RWPE2 (cell line): ENCODE measurements at regions not wholly inside any gene's neighbourhood (a gene's known extent, or its start where the extent isn't known, plus 50 kb on each side); places are given as distances from the start of the nearest gene placed in this dataset.

Experiments
- ATAC-seq: fragments of 200-7000 bp; cut with Tn5 transposase; 3 replicates; pipeline ENCODE4 v1.9.1; 2021; ENCODE audit warnings: low read depth
- DNase-seq: peaks from one replicate; pipeline ENCODE4 v3.0.0-alpha.2; 2020; ENCODE audit warnings: low spot score
- H3K27ac ChIP-seq: fragments of 450-650 bp; 2 replicates; pipeline ENCODE4 v1.5.1; 2017; ENCODE audit warnings: mild to moderate bottlenecking; ENCODE audit not compliant: poor library complexity, severe bottlenecking
- H3K27me3 ChIP-seq: fragments of 250-450 bp; sonication (Bioruptor Pico); 2 replicates; pipeline ENCODE4 v1.5.1; 2021; ENCODE audit warnings: mild to moderate bottlenecking, moderate library complexity; ENCODE audit not compliant: insufficient read depth, poor library complexity, severe bottlenecking
- H3K36me3 ChIP-seq: fragments of 250-450 bp; sonication (Bioruptor Pico); 2 replicates; pipeline ENCODE4 v1.5.1; 2020; ENCODE audit warnings: low read depth, mild to moderate bottlenecking, moderate library complexity
- H3K4me1 ChIP-seq: fragments of 250-450 bp; sonication (Bioruptor Pico); 2 replicates; pipeline ENCODE4 v1.5.1; 2021; ENCODE audit warnings: mild to moderate bottlenecking, moderate library complexity; ENCODE audit not compliant: insufficient read depth, poor library complexity, severe bottlenecking
- H3K4me3 ChIP-seq: fragments of 250-450 bp; sonication (Bioruptor Pico); 2 replicates; pipeline ENCODE4 v1.5.1; 2021; ENCODE audit warnings: mild to moderate bottlenecking, moderate library complexity; ENCODE audit not compliant: severe bottlenecking
- H3K9me3 ChIP-seq: fragments of 250-450 bp; sonication (Bioruptor Pico); 2 replicates; pipeline ENCODE4 v1.5.1; 2021; ENCODE audit warnings: mild to moderate bottlenecking, moderate library complexity; ENCODE audit not compliant: severe bottlenecking
- CTCF ChIP-seq: fragments of 450-650 bp; IDR thresholded peaks from one replicate; pipeline ENCODE4 v1.5.1; 2017; ENCODE audit warnings: mild to moderate bottlenecking, moderate library complexity; ENCODE audit not compliant: poor library complexity, severe bottlenecking

- no peak overlapping the region for H3K27ac ChIP-seq
- H3K4me1 ChIP-seq: no peaks in the 10 kb centered on the region
- DNase-seq (no peak), ATAC-seq (no peak)
- no peaks in the 10 kb centered on the region for H3K36me3 ChIP-seq
- H3K9me3 ChIP-seq: no peaks in the 10 kb centered on the region
- H3K27me3 ChIP-seq: no peaks in the 10 kb centered on the region
- H3K4me3 ChIP-seq: no peak overlapping the region
- no peak for TF ChIP-seq CTCF
Observed at GRCh38 chr2:105470979-105471378, 72.1 kb upstream of the FHL2 start.

GRCh38 chr2:105469781-105470180, 70.9 kb upstream of the FHL2 start:
- TF ChIP-seq CTCF: no peak
- ATAC-seq: no peak
- H3K27me3 ChIP-seq: no peaks in the 10 kb centered on the region
- H3K4me3 ChIP-seq: no peak overlapping the region
- no peaks in the 10 kb centered on the region for H3K36me3 ChIP-seq
- no peaks in the 10 kb centered on the region for H3K4me1 ChIP-seq
- DNase-seq: no peak
- H3K9me3 ChIP-seq: no peaks in the 10 kb centered on the region
- H3K27ac ChIP-seq: no peak overlapping the region

GRCh38 chr2:105468582-105469042, 69.8 kb upstream of the FHL2 start:
- Histone ChIP-seq H3K4me3 (no peak overlapping the region), H3K27me3 (no peaks in the 10 kb centered on the region), H3K9me3 (no peaks in the 10 kb centered on the region), H3K27ac (no peak overlapping the region), H3K4me1 (no peaks in the 10 kb centered on the region), H3K36me3 (no peaks in the 10 kb centered on the region)
- DNase-seq: no peak
- no peak for ATAC-seq
- TF ChIP-seq CTCF: no peak

- no peak overlapping the region for H3K4me3 ChIP-seq
- DNase-seq (no peak), ATAC-seq (no peak)
- H3K27me3 ChIP-seq: no peaks in the 10 kb centered on the region
- TF ChIP-seq CTCF: no peak
- H3K36me3 ChIP-seq: no peaks in the 10 kb centered on the region
- H3K4me1 ChIP-seq: no peaks in the 10 kb centered on the region
- H3K27ac ChIP-seq: no peak overlapping the region
- H3K9me3 ChIP-seq: no peaks in the 10 kb centered on the region
Observed at GRCh38 chr2:105464325-105464724, 65.5 kb upstream of the FHL2 start.

- H3K27me3 ChIP-seq: no peaks in the 10 kb centered on the region
- no peaks in the 10 kb centered on the region for H3K36me3 ChIP-seq
- DNase-seq (no peak), ATAC-seq (no peak)
- no peak overlapping the region for H3K27ac ChIP-seq
- TF ChIP-seq CTCF: no peak
- no peaks in the 10 kb centered on the region for H3K9me3 ChIP-seq
- H3K4me3 ChIP-seq: no peak overlapping the region
- peaks cover 9% of the 10 kb centered on the region for H3K4me1 ChIP-seq
Observed at GRCh38 chr2:105460048-105460732, 61.3 kb upstream of the FHL2 start.
